GM06990 (cell line): ENCODE measurements at regions not wholly inside any gene's neighbourhood (a gene's known extent, or its start where the extent isn't known, plus 50 kb on each side); places are given as distances from the start of the nearest gene placed in this dataset.

ENCODE experiments used
- DNase-seq: peaks from one replicate; pipeline ENCODE4 v3.0.0-alpha.2; 2011; ENCODE audit not compliant: insufficient read length; ENCODE audit errors: extremely low read depth
- H3K27me3 ChIP-seq: replicated peaks from 2 replicates; pipeline ENCODE4 v1.6.0; 2011; ENCODE audit warnings: low read length; ENCODE audit not compliant: control insufficient read depth, insufficient read depth
- H3K36me3 ChIP-seq: 2 replicates; pipeline ENCODE4 v1.5.1; 2011; ENCODE audit warnings: low read length; ENCODE audit not compliant: control insufficient read depth, insufficient read depth
- H3K4me3 ChIP-seq: replicated peaks from 2 replicates; pipeline ENCODE4 v1.5.1; 2011; ENCODE audit warnings: low read depth, mild to moderate bottlenecking, control low read depth, low read length
- CTCF ChIP-seq: IDR thresholded peaks from 2 replicates; pipeline ENCODE4 v1.5.1; 2011; ENCODE audit warnings: low read length, control low read depth, mild to moderate bottlenecking, inconsistent platforms; ENCODE audit not compliant: insufficient read depth, poor library complexity, severe bottlenecking

- no peak for TF ChIP-seq CTCF
- H3K36me3 ChIP-seq: no peaks in the 10 kb centered on the region
- no peak overlapping the region for H3K4me3 ChIP-seq
- H3K27me3 ChIP-seq: no peaks in the 10 kb centered on the region
- no peak for DNase-seq
Observed at GRCh38 chr4:106454021-106454420, 85.4 kb upstream of the GIMD1 start.

- DNase-seq: no peak
- H3K4me3 ChIP-seq: no peak overlapping the region
- H3K27me3 ChIP-seq: no peaks in the 10 kb centered on the region
- TF ChIP-seq CTCF: no peak
- H3K36me3 ChIP-seq: no peaks in the 10 kb centered on the region
Observed at GRCh38 chr4:106451091-106451490, 82.5 kb upstream of the GIMD1 start.

- Histone ChIP-seq H3K27me3 (no peaks in the 10 kb centered on the region), H3K4me3 (no peak overlapping the region), H3K36me3 (no peaks in the 10 kb centered on the region)
- no peak for DNase-seq
- no peak for TF ChIP-seq CTCF
Observed at GRCh38 chr4:106450249-106450648, 81.7 kb upstream of the GIMD1 start.

GRCh38 chr4:106444557-106444956 lies 76.0 kb upstream of the GIMD1 start:
- Histone ChIP-seq H3K36me3 (no peaks in the 10 kb centered on the region), H3K27me3 (no peaks in the 10 kb centered on the region), H3K4me3 (no peak overlapping the region)
- DNase-seq: no peak
- no peak for TF ChIP-seq CTCF

- DNase-seq: no peak
- no peak for TF ChIP-seq CTCF
Observed at GRCh38 chr4:106430797-106431196, 62.2 kb upstream of the GIMD1 start.

GRCh38 chr4:106429885-106430284 lies 61.3 kb upstream of the GIMD1 start:
- Histone ChIP-seq H3K36me3 (no peaks in the 10 kb centered on the region), H3K4me3 (no peak overlapping the region), H3K27me3 (no peaks in the 10 kb centered on the region)
- no peak for TF ChIP-seq CTCF
- DNase-seq: no peak

More at GRCh38 chr4:106430797-106431196, 62.2 kb upstream of the GIMD1 start:
- no peaks in the 10 kb centered on the region for H3K36me3 ChIP-seq
- no peaks in the 10 kb centered on the region for H3K27me3 ChIP-seq
- no peak overlapping the region for H3K4me3 ChIP-seq
